Heart right ventricle (tissue), 16 donors: ENCODE measurements at regions not wholly inside any gene's neighbourhood (a gene's known extent, or its start where the extent isn't known, plus 50 kb on each side); places are given as distances from the start of the nearest gene placed in this dataset.

ENCODE experiments used
- ATAC-seq, 8 donors: fragments of 200-7000 bp; cut with Tn5 transposase; one replicate each; pipeline ENCODE4 v1.9.1; 2020; ENCODE audit warnings: mild to moderate bottlenecking in 8 of 8, moderate library complexity in 8 of 8, moderate number of reproducible peaks in 1 of 8
- DNase-seq, 2 donors: peaks; one replicate each; pipeline ENCODE4 v3.0.0-alpha.2; 2020
- H3K27ac ChIP-seq, 10 donors: fragments of 200-600 bp; sonication (generic) in 2 of 10; one replicate each; pipeline versions ENCODE4 v1.5.0 to v1.8.0; 2020 to 2022; ENCODE audit warnings: mild to moderate bottlenecking in 3 of 10
- H3K27me3 ChIP-seq, 7 donors: fragments of 200-600 bp; one replicate each; pipeline ENCODE4 v1.8.0; 2021 to 2022; ENCODE audit warnings: mild to moderate bottlenecking in 2 of 7
- H3K36me3 ChIP-seq, 9 donors: fragments of 200-600 bp; sonication (generic) in 1 of 9; one replicate each; pipeline versions ENCODE4 v1.5.0 to v1.8.0; 2020 to 2022; ENCODE audit warnings: mild to moderate bottlenecking in 2 of 9
- H3K4me1 ChIP-seq, 9 donors: fragments of 200-600 bp; sonication (generic) in 1 of 9; one replicate each; pipeline versions ENCODE4 v1.5.0 to v1.8.0; 2020 to 2022; ENCODE audit warnings: mild to moderate bottlenecking in 4 of 9
- H3K4me3 ChIP-seq, 10 donors: fragments of 200-600 bp; sonication (generic) in 2 of 10; one replicate each; pipeline versions ENCODE4 v1.5.0 to v1.8.0; 2020 to 2022; ENCODE audit warnings: mild to moderate bottlenecking in 7 of 10, moderate library complexity in 2 of 10
- H3K9me3 ChIP-seq, 11 donors: fragments of 200-600 bp in 10 of 11; sonication (generic) in 2 of 11; one replicate each; pipeline versions ENCODE4 v1.5.0 to v1.8.0; 2013 to 2022; ENCODE audit warnings: mild to moderate bottlenecking in 2 of 11, control low read depth in 1 of 11, moderate library complexity in 1 of 11
- WGBS, 2 donors: extraction: QIAGEN DNeasy Blood & Tissue Kit; methylation state at CpG; one replicate each; pipeline ENCODE4 v1.1.7; 2013; ENCODE audit warnings: inconsistent platforms in 1 of 2; 5-methylcytosine and 5-hydroxymethylcytosine counted together
- intact Hi-C, 10 donors: fragments of 100-400 bp; cut with DNase I; formaldehyde crosslinking; loops; one replicate each; pipeline versions ENCODE4 v1.11.1 to v1.14.2; 2022
- TF ChIP-seq, protein P1 (sequence below), 9 donors: fragments of 200-600 bp; sonication (generic) in 2 of 9; IDR thresholded peaks; one replicate each; pipeline versions ENCODE4 v1.5.0 to v1.8.0; 2021 to 2022; ENCODE audit warnings: antibody characterized with exemption in 9 of 9, mild to moderate bottlenecking in 5 of 9, moderate library complexity in 1 of 9
- donor health status: Arrhythmogenic right ventricular cardiomyopathy.
- donor health status: ischemic (EF 13 %, LVEDD 7.1; RV severe dilation, severe dysfunction).
- donor health status: healthy with polysubstance abuse.
- donor health status: DM: no; HTN: yes; CAD: no.
- donor health status: DM: no; HTN: no; CAD: no.
- donor health status: ischemic (EF 25% LVEDD 6.9; RV normal size, moderate dysfunction).
- donor health status: ischemic (EF 25% LVEDD 5.7; RV mildly dilated, moderate dysfunction).
- donor health status: healthy.
- donor health status: DM: yes; HTN: yes; CAD: no.
- donor health status: Ischemic cardiomyopathy.
- donor health status: ischemic (EF 35%, LVEDD 5.7; RV mildly dilated, moderate dysfunction).
- donor health status: nonischemic (EF 11% LVEDD 7.7; RV severe dilation, severe dysfunction).
- donor health status: DM: yes; HTN: yes; CAD: no.
- donor health status: PGD.
- donor health status: ischemic (EF 29% LVEDD 5.4; RV normal size, mild dysfunction).
- donor health status: nonischemic (EF 23%, LVEDD 6.1; RV moderate dilation, normal function).

- H3K36me3 ChIP-seq, result no peaks in the 10 kb centered on the region
- DNase-seq (no peak), ATAC-seq (no peak)
- no peaks in the 10 kb centered on the region for H3K4me1 ChIP-seq
- 69 to 71% methylated on average over 3 of the region's 3 CpGs for WGBS, 2 donors
- TF ChIP-seq, protein P1, sequence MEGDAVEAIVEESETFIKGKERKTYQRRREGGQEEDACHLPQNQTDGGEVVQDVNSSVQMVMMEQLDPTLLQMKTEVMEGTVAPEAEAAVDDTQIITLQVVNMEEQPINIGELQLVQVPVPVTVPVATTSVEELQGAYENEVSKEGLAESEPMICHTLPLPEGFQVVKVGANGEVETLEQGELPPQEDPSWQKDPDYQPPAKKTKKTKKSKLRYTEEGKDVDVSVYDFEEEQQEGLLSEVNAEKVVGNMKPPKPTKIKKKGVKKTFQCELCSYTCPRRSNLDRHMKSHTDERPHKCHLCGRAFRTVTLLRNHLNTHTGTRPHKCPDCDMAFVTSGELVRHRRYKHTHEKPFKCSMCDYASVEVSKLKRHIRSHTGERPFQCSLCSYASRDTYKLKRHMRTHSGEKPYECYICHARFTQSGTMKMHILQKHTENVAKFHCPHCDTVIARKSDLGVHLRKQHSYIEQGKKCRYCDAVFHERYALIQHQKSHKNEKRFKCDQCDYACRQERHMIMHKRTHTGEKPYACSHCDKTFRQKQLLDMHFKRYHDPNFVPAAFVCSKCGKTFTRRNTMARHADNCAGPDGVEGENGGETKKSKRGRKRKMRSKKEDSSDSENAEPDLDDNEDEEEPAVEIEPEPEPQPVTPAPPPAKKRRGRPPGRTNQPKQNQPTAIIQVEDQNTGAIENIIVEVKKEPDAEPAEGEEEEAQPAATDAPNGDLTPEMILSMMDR (IDR thresholded peaks at IDR 0.05), result no peak
- no peaks in the 10 kb centered on the region for H3K27me3 ChIP-seq
- H3K9me3 ChIP-seq, result no peaks in the 10 kb centered on the region
- intact Hi-C loops, result no loop called here
- H3K27ac ChIP-seq, result no peak overlapping the region
- no peak overlapping the region for H3K4me3 ChIP-seq
Observed at GRCh38 chr10:90195288-90195840, 494.0 kb downstream of the KIF20B start.

GRCh38 chr10:90197766-90198165 is 496.4 kb downstream of the KIF20B start:
- no peak for ATAC-seq
- H3K9me3 ChIP-seq, result no peaks in the 10 kb centered on the region
- no peaks in the 10 kb centered on the region for H3K4me1 ChIP-seq
- no peaks in the 10 kb centered on the region for H3K36me3 ChIP-seq
- H3K27ac ChIP-seq, result no peak overlapping the region
- no peaks in the 10 kb centered on the region for H3K27me3 ChIP-seq
- TF ChIP-seq, protein P1 (IDR thresholded peaks at IDR 0.05), result no peak
- no peak for DNase-seq
- H3K4me3 ChIP-seq, result no peak overlapping the region
- intact Hi-C loops, result no loop called here

GRCh38 chr10:90199093-90199492 is 497.7 kb downstream of the KIF20B start:
- Histone ChIP-seq H3K27me3 (no peaks in the 10 kb centered on the region), H3K36me3 (no peaks in the 10 kb centered on the region), H3K4me3 (no peak overlapping the region), H3K4me1 (no peaks in the 10 kb centered on the region), H3K27ac (no peak overlapping the region), H3K9me3 (no peaks in the 10 kb centered on the region)
- intact Hi-C loops, result no loop called here
- 41 to 46% methylated on average over 2 of the region's 2 CpGs for WGBS, 2 donors
- DNase-seq (no peak), ATAC-seq (no peak)
- TF ChIP-seq, protein P1 (IDR thresholded peaks at IDR 0.05), result no peak

- H3K36me3 ChIP-seq, result no peaks in the 10 kb centered on the region
- H3K4me3 ChIP-seq, result no peak overlapping the region
- no peak overlapping the region for H3K27ac ChIP-seq
- TF ChIP-seq, protein P1 (IDR thresholded peaks at IDR 0.05), result no peak
- no peaks in the 10 kb centered on the region for H3K4me1 ChIP-seq
- H3K27me3 ChIP-seq, result no peaks in the 10 kb centered on the region
- no peaks in the 10 kb centered on the region for H3K9me3 ChIP-seq
- ATAC-seq (no peak), DNase-seq (no peak)
- intact Hi-C loops, result no loop called here
Observed at GRCh38 chr10:90199513-90199912, 498.1 kb downstream of the KIF20B start.
